Left ventricle myocardium inferior (tissue), 1 donor: ENCODE measurements at regions not wholly inside any gene's neighbourhood (a gene's known extent, or its start where the extent isn't known, plus 50 kb on each side); places are given as distances from the start of the nearest gene placed in this dataset.

Source experiments
- DNase-seq: peaks from one replicate; pipeline ENCODE4 v3.0.0-alpha.2; 2020
- H3K27ac ChIP-seq: fragments of 200-600 bp; replicated peaks from 2 replicates; pipeline ENCODE4 v1.8.0; 2021
- H3K27me3 ChIP-seq: fragments of 200-600 bp; 2 replicates; pipeline ENCODE4 v1.8.0; 2021; ENCODE audit warnings: low read depth
- H3K36me3 ChIP-seq: fragments of 200-600 bp; 2 replicates; pipeline ENCODE4 v1.8.0; 2021
- H3K4me1 ChIP-seq: fragments of 200-600 bp; 2 replicates; pipeline ENCODE4 v1.8.0; 2021
- H3K4me3 ChIP-seq: fragments of 200-600 bp; 2 replicates; pipeline ENCODE4 v1.8.0; 2021; ENCODE audit warnings: mild to moderate bottlenecking, moderate library complexity
- H3K9me3 ChIP-seq: fragments of 200-600 bp; replicated peaks from 2 replicates; pipeline ENCODE4 v1.8.0; 2021
- intact Hi-C: fragments of 100-400 bp; cut with micrococcal nuclease; formaldehyde crosslinking; loops from one replicate; pipeline ENCODE4 v1.11.0; 2022
- TF ChIP-seq, protein P1 (sequence below): fragments of 200-600 bp; IDR thresholded peaks from 2 replicates; pipeline ENCODE4 v1.8.0; 2021; ENCODE audit warnings: antibody characterized with exemption, mild to moderate bottlenecking, borderline replicate concordance
- donor health status: DM: no; HTN: yes; CAD: no; lungs with severe emphysema.

DNA sequence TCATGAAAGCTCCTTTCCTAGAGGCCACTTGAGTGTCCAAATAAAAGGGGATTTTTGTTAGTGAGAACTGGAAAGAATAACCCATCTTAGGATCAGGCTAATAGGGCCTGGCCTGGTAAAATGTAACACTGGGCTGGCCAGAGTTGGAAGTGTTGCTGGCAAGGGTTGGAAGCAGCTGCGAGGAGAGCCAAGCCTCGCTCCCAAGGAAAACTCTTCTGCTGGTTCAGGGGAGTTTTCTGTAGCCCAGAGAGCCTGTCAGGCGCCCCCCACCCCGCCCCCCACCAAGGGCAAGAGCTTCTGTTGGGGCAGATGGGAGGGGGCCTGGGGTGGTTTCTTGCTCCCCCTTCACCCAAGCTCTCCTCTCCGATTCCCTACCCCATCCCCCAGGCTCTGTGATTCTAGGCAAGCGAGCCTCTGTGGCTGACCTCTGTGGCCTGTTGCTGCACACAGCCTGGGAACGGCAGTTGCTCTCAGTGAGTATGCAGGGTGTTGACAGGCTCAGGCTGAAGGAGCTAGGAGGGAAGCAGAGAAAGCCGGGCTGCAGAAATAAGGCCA, 547.8 kb downstream of the CCDC171 start:
- Histone ChIP-seq H3K36me3 (no peaks in the 10 kb centered on the region), H3K4me1 (peaks cover 19% of the 10 kb centered on the region), H3K27me3 (peaks cover 9% of the 10 kb centered on the region), H3K4me3 (no peak overlapping the region), H3K9me3 (no peaks in the 10 kb centered on the region), H3K27ac (peak overlapping the region; percentile 74)
- intact Hi-C loops, result no loop called here
- DNase-seq, result peak; percentile 72
- TF ChIP-seq, protein P1, sequence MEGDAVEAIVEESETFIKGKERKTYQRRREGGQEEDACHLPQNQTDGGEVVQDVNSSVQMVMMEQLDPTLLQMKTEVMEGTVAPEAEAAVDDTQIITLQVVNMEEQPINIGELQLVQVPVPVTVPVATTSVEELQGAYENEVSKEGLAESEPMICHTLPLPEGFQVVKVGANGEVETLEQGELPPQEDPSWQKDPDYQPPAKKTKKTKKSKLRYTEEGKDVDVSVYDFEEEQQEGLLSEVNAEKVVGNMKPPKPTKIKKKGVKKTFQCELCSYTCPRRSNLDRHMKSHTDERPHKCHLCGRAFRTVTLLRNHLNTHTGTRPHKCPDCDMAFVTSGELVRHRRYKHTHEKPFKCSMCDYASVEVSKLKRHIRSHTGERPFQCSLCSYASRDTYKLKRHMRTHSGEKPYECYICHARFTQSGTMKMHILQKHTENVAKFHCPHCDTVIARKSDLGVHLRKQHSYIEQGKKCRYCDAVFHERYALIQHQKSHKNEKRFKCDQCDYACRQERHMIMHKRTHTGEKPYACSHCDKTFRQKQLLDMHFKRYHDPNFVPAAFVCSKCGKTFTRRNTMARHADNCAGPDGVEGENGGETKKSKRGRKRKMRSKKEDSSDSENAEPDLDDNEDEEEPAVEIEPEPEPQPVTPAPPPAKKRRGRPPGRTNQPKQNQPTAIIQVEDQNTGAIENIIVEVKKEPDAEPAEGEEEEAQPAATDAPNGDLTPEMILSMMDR, result no peak

DNA sequence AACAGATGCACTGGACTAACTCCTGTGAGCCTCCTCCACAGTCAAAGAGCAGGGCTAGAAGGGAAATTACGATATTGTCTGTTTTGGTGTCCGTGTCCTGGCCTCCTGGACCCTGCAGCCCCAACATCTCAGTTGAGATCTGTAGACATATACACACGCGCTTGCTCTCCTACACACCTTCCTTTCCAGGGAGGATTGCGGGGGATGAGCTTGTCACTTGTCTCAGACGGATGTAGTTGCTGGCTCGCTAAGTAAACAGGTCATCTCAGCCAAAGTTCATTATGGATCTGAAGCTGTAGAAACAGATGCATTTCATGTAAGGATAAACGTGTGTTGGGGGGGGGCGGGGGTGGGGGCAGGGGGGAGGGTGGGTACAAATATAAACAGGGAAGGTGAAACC, 549.3 kb downstream of the CCDC171 start:
- DNase-seq, result no peak
- no peaks in the 10 kb centered on the region for H3K9me3 ChIP-seq
- H3K4me1 ChIP-seq, result peaks cover 19% of the 10 kb centered on the region
- intact Hi-C loops, result no loop called here
- TF ChIP-seq, protein P1, result no peak
- no peak overlapping the region for H3K27ac ChIP-seq
- no peaks in the 10 kb centered on the region for H3K36me3 ChIP-seq
- H3K4me3 ChIP-seq, result no peak overlapping the region
- H3K27me3 ChIP-seq, result peaks cover 9% of the 10 kb centered on the region

DNA sequence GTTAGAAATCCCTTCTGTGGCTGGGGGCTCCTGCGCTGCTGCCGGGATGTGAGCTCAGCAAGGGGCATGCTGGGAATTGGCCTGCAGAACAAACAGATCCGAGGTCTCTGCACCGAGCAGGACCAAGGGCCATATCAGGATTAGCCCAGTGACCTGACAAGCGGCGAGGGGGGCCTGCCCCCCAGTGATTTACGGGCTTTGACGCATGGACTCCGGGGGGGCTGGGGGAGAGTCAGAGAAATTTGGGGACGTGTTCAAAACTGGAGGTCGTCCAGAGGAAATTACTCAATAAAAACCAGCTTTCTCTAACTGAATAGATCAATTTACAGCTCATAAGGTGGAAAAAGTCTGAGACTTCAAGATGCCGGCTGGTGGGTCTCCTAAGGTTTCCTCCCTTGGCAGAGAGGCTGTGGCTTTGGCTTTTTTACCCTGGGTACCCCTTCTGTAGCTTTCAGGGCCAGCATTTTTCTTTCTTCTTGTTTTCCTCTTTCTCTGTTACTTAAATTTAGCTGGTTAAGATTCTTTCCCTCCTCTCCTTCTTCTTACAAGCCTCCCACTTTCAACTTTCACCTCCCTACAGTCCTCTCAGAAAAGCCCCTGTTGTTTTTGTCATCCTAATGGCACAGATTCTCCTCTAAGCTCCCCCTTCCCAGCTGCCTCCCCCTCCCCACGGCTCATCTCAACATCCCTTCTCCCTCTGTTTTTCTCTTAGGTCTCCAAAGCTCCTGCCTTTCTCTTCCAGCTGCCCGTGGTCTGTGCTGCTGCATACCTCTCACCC, 551.0 kb downstream of the CCDC171 start:
- peaks cover 5% of the 10 kb centered on the region for H3K27me3 ChIP-seq
- H3K27ac ChIP-seq, result no peak overlapping the region
- no peak for DNase-seq
- no peaks in the 10 kb centered on the region for H3K36me3 ChIP-seq
- intact Hi-C loops, result no loop called here
- peaks cover 19% of the 10 kb centered on the region for H3K4me1 ChIP-seq
- TF ChIP-seq, protein P1, result no peak
- H3K4me3 ChIP-seq, result no peak overlapping the region
- H3K9me3 ChIP-seq, result no peaks in the 10 kb centered on the region

DNA sequence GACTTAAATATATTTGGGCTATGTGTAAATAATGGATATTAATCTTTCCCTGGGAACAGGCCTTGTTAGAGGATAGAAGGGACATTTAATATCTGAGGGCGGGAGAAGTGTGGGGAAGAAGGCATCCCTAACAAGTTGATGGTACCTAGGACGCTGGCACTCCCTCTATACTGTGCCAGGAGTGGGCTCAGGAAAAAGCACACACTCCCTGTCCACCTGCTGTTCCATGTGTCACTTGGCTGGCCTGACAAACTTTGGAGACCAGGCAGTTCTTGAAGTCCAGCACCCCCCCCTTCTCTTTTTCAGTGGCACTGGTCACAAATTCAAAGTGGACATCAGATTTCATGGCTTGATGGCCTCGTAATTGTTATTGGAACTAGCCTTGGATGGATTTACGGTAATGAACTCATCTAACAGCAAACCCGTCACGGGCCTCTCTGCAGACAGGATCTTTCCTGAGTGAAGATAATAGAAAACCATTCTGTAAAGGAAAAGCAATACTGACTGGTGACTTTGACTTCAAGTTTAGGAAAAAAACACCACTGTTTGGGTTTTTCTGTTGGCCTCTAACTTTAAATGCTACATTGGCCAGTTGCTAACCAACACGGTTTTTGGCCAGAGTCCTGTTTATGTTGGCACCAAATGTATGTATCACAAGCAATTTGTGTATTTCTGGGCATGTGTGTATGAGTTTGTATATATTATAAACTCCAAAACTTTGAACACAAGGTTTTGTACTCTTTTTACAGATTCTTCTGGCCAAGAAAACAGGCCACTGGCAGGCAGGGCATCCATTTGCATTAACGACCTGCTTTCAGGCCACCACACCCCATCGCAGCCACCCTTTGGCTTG, 552.6 kb downstream of the CCDC171 start:
- DNase-seq, result no peak
- Histone ChIP-seq H3K27ac (no peak overlapping the region), H3K27me3 (peaks cover 3% of the 10 kb centered on the region), H3K4me1 (peaks cover 15% of the 10 kb centered on the region), H3K36me3 (no peaks in the 10 kb centered on the region), H3K9me3 (no peaks in the 10 kb centered on the region), H3K4me3 (no peak overlapping the region)
- TF ChIP-seq, protein P1, result no peak
- intact Hi-C loops, result no loop called here

DNA sequence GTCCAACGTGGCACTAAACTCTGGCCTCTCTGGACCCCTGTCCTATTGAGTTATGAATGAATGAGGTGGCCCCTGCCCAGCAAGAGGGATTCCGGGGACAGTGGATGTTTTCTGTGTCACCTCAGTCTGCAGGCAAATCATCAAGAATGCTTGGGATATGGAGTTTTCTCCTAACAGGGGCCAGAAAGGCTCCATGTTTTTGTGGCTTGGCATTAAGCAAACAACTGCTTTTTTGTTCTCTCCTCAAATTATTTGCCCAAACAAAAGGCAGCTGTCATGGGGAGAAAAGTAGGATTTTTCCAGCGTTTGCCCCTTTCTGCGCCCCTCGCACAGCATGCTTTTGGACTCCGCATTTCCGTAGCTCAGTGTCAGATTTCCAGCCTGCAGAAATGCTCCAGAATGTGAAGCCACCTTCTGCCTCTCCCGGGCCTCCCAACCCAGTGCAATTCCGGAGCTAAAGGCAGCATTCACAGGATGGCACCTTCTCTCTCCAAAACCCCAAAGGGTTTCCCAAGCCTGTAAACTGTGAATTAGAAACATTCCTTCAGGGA, 553.3 kb downstream of the CCDC171 start:
- intact Hi-C loops, result no loop called here
- Histone ChIP-seq H3K36me3 (no peaks in the 10 kb centered on the region), H3K4me1 (peaks cover 8% of the 10 kb centered on the region), H3K27ac (no peak overlapping the region), H3K27me3 (peaks cover 6% of the 10 kb centered on the region), H3K9me3 (no peaks in the 10 kb centered on the region), H3K4me3 (no peak overlapping the region)
- TF ChIP-seq, protein P1, result no peak
- DNase-seq, result no peak
